ENCODE measurements at regions not wholly inside any gene's neighbourhood (a gene's known extent, or its start where the extent isn't known, plus 50 kb on each side); places are given as distances from the start of the nearest gene placed in this dataset.

DNA sequence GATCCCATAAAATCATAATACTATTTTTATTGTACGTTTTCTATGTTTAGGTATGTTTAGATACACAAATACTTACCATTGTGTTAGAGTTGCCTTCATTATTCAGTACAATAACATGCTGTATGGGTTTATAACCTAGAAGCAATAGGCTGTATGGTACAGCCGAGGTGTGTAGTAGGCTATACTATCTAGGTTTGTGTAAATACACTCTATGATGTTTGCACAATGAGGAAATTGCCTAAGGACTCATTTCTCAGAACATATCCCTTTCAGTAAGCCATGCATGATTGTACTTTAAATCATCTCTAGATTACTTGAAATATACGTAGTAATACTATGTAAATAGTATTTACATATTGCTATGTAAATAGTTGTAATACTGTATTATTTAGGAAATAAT, 156.7 kb downstream of the CDCA7 start:
- Histone ChIP-seq H3K23ac (ENCODE audit: insufficient read length, low read depth, low read length) (no peak overlapping the region), H3K79me1 (ENCODE audit: insufficient read depth, low read depth, low read length, poor library complexity, severe bottlenecking) (no peaks in the 10 kb centered on the region), H3K79me2 (ENCODE audit: insufficient read depth, low read length) (no peaks in the 10 kb centered on the region), H4K20me1 (ENCODE audit: control insufficient read depth, insufficient read depth, insufficient read length) (no peaks in the 10 kb centered on the region), H2AK5ac (ENCODE audit: insufficient read length, low read length) (no peak overlapping the region), H3K56ac (ENCODE audit: insufficient read length, low read depth, low read length) (no peak overlapping the region), H2BK15ac (ENCODE audit: low read depth, low read length) (no peak overlapping the region), H4K8ac (replicated peaks; ENCODE audit: insufficient read length, low read depth, low read length) (no peak overlapping the region), H3K18ac (ENCODE audit: insufficient read length, low read depth, low read length) (no peak overlapping the region), H3T11ph (ENCODE audit: low read length) (no peak overlapping the region), H2BK120ac (ENCODE audit: low read depth, low read length, poor library complexity, severe bottlenecking) (no peak overlapping the region), H2AFZ (ENCODE audit: low read length) (no peak overlapping the region), H2BK5ac (ENCODE audit: insufficient read length, low read length) (no peak overlapping the region), H3K4me1 (ENCODE audit: insufficient read depth, low read length) (no peaks in the 10 kb centered on the region), H3K27me3 (ENCODE audit: insufficient read depth, low read length) (no peaks in the 10 kb centered on the region), H4K5ac (ENCODE audit: insufficient read length, low read depth, low read length) (no peak overlapping the region), H2BK20ac (ENCODE audit: low read depth, low read length, poor library complexity, severe bottlenecking) (no peak overlapping the region), H2BK12ac (ENCODE audit: insufficient read length, low read depth, low read length) (no peak overlapping the region), H4K91ac (ENCODE audit: insufficient read length, low read depth, low read length) (no peak overlapping the region), H3K4me2 (ENCODE audit: insufficient read depth, insufficient read length, low read length) (no peak overlapping the region), H3K23me2 (ENCODE audit: insufficient read length, low read depth, low read length, poor library complexity, severe bottlenecking) (no peaks in the 10 kb centered on the region), H3K9ac (ENCODE audit: extremely low read depth, insufficient read length, low read length) (no peak overlapping the region), H3K4ac (ENCODE audit: low read depth, low read length) (no peak overlapping the region), H3K9me3 (ENCODE audit: control insufficient read depth, low read depth, low read length) (no peaks in the 10 kb centered on the region), H3K14ac (ENCODE audit: insufficient read depth, low read length) (no peak overlapping the region), H3K27ac (ENCODE audit: insufficient read length, low read depth, low read length) (no peak overlapping the region)
- no peak overlapping the region for H3K4me3 Mint-ChIP-seq
- no peaks in the 10 kb centered on the region; a peak in 1 of 4 replicates for H3K4me1 Mint-ChIP-seq
- WGBS (ENCODE audit: extremely low coverage, insufficient read length, low lambda C conversion rate) = no CpG with 5 or more reads among the region's 3 CpGs
- peaks cover 0 to 6% (median 0%) of the 10 kb centered on the region in 3 experiments; a peak in 2 of 7 replicates for H3K36me3 Mint-ChIP-seq (ENCODE audit: insufficient read depth in 1 of 3, low read depth in 3 of 3)
- H3K27ac Mint-ChIP-seq = no peak overlapping the region
- no peaks in the 10 kb centered on the region; the same call in 1 of the 2 replicates for H3K27me3 Mint-ChIP-seq (ENCODE audit: low read depth)
- DNase-seq = no peak
- H3K9me3 Mint-ChIP-seq = peaks cover 5 to 6% of the 10 kb centered on the region in 2 experiments; a peak in 3 of 5 replicates
- TF ChIP-seq, protein P1, sequence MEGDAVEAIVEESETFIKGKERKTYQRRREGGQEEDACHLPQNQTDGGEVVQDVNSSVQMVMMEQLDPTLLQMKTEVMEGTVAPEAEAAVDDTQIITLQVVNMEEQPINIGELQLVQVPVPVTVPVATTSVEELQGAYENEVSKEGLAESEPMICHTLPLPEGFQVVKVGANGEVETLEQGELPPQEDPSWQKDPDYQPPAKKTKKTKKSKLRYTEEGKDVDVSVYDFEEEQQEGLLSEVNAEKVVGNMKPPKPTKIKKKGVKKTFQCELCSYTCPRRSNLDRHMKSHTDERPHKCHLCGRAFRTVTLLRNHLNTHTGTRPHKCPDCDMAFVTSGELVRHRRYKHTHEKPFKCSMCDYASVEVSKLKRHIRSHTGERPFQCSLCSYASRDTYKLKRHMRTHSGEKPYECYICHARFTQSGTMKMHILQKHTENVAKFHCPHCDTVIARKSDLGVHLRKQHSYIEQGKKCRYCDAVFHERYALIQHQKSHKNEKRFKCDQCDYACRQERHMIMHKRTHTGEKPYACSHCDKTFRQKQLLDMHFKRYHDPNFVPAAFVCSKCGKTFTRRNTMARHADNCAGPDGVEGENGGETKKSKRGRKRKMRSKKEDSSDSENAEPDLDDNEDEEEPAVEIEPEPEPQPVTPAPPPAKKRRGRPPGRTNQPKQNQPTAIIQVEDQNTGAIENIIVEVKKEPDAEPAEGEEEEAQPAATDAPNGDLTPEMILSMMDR (conservative IDR thresholded peaks at IDR 0.05) = no peak
